PC-3 (cell line): ENCODE measurements at regions not wholly inside any gene's neighbourhood (a gene's known extent, or its start where the extent isn't known, plus 50 kb on each side); places are given as distances from the start of the nearest gene placed in this dataset.

Source experiments
- CTCF ChIP-seq: fragments of 300-600 bp; sonication (generic); conservative IDR thresholded peaks from 2 replicates; pipeline ENCODE4 v1.5.1; 2017; ENCODE audit warnings: antibody characterized with exemption, low read depth, mild to moderate bottlenecking, low read length
- EZH2 ChIP-seq: fragments of 300-600 bp; sonication (generic); IDR thresholded peaks from one replicate; pipeline ENCODE4 v1.6.1; 2017; ENCODE audit warnings: antibody characterized with exemption, mild to moderate bottlenecking, low read length; ENCODE audit not compliant: unreplicated experiment

DNA sequence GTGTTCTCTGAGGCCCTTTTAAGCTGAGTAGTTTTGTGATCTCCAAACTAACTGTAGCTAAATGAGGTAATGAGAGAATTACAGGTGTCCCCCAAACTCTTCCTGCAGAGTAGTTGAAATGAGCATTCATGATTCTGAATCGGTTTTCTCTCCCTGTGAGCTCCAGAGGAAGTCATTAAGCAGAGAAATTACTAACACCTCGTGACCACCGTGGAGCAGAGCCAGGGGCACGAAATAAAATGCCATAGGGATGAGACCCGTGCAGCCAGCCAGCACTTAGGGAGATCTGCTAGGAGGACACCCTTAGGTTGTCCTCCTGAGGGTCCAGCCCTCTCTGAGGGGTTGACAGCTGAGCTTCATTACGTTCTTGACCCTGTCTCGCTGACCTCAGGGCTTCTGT lies 79.5 kb downstream of the SLC25A47 start:
- TF ChIP-seq CTCF (no peak), EZH2 (no peak)
